Left renal pelvis (tissue), 4 donors: ENCODE measurements at regions not wholly inside any gene's neighbourhood (a gene's known extent, or its start where the extent isn't known, plus 50 kb on each side); places are given as distances from the start of the nearest gene placed in this dataset.

ENCODE experiments used
- DNase-seq, 4 donors: peaks; one replicate each; pipeline ENCODE4 v3.0.0-alpha.2; 2013; ENCODE audit warnings: low read depth in 4 of 4, low spot score in 3 of 4

DNA sequence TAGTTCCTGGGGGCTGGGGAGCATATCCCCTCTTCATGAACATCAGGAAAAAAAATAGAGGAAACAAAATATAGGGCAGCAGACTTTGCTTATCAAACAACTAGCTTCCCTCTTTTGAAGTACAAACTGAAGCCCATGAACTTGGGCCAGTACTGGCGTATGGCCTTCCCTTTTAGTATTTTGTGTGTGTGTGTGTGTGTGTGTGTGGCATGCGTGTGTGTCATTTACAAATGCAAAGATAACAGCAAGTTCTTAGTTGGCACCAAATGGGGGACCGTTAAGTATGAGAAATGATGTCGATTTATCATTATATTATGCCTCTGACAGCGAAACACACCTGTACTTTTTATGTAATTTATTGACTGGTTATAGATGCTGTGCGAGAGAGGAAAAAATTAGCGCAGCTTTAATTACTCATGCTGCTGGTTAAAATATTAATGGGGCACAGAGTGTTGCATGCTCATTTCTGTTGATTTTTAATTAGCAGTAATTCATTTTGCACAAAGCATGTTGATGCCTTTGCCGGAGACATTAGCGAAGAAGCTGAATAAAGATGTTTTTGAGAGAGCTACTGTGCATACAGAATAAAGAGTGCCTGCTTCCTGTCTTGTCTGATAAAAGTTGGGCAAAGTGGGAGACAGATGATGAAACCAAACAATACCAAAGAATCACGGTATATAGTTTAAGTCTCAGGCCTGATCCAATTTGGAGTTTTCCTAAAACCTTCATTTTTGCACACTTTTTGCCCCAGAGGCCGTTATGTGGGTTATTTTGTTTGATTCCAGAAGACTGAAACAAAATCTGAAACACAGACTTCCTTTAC is 297.1 kb downstream of the SATB1 start:
- no peak for DNase-seq

GRCh38 chr3:18127174-18127858 is 297.8 kb downstream of the SATB1 start:
- DNase-seq, result no peak

- no peak for DNase-seq
Observed at GRCh38 chr3:18126772-18127171, 298.4 kb downstream of the SATB1 start.

DNA sequence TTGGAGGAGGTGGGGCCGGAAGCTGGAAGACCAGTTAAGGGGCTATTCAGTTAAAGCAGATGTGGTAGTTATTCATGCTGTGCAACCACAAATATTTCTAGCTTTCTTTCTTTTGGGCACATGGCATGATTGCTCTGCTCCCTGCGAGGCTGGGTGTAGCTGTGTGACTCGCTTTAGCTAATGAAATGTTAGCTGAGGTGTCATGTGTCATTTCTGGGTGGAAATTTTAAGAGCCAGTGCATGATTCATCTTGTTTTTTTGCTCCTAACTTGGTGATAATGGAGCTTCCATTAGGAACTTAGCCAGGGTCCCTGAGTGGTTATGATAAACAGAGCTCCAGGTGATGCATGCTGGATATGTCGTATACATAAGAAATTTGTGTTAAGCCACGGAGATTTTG is 300.6 kb downstream of the SATB1 start:
- DNase-seq, result no peak

DNA sequence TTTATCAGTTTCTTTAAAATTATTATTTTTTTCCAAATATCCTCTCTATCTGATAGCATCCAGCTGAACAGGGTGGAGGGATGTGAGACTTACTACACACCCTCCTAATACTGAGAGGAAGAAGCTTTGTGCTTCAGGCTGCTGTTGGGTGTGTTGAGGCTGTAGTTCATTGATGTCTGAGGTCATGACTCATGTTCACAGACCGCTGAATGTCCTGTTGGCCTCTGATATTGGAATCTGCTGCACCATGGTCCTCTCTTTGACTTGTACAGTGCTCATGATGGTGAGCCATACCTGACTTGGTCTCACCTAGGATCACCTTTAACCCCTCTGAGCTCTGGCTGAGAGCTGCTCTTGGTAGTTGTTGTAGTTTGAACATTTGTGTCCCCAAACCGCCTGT is 302.9 kb downstream of the SATB1 start:
- DNase-seq, result no peak

GRCh38 chr3:18121020-18121419 is 304.1 kb downstream of the SATB1 start:
- DNase-seq, result no peak

GRCh38 chr3:18119866-18120265 is 305.3 kb downstream of the SATB1 start:
- no peak for DNase-seq

DNA sequence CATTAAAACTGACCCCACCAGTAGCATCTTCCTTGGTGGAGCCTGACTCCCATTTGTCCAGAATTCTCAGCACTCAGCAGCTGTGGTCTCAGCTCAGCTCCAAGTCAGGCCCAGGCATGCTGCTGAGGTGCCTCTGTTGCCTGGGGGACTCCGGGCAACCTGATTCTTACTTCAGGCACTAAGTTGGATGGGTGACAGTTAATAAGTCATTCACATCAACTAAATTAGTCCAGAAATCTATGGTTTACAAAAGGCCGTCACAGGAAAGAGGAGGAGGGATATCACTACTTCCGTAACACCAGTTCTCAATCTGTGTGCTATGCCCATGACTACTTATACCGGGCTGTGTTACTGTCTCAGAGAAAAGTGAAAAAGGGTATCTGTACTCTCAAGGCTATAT is 310.2 kb downstream of the SATB1 start:
- no peak for DNase-seq

DNA sequence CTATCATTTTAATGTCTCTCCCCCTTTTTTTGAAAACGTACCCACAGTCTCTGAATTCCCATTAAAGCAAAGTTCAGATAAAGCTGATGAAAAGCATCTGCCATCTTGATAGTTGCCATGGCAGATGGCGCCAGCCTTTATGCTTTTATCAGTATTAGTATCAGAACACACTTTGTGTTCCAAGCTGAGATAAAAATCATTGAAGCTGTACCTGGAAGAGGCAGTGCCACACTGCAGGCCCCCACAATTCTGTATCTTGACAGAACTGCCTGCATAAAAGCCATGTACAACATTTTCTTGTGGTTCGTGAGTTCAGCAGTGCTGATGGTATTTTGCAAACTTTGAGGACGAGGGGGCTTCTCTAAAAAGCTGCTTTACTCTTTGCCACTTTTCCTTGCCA is 311.7 kb downstream of the SATB1 start:
- no peak for DNase-seq

GRCh38 chr3:18112674-18113375 is 312.3 kb downstream of the SATB1 start:
- no peak for DNase-seq

DNA sequence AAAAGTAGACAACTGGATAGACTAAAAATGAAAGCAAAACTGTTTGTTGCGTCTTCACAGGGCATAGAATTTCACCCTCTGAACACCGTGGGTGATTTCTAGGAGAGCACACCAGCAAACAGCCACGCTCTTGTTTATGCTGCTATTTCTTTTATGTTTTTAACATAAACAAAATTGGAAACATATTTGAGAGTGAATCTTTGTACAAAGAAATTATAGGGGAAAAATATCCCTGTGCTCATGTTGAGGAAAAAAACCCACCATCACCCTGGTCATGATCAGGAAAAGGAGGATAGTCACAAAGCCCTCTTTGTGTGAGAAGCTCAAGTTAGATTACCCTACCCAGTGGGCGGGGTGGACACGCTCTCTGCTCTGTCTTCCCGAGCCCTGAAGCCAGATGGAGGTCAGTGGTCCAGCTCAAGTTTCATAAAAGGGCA is 313.3 kb downstream of the SATB1 start:
- DNase-seq, result peak in 2 of 4 donors; percentile 14 to 25

- no peak for DNase-seq
Observed at GRCh38 chr3:18103591-18103990, 321.5 kb downstream of the SATB1 start.

- DNase-seq, result no peak
Observed at GRCh38 chr3:18100121-18100520, 325.0 kb downstream of the SATB1 start.

- no peak for DNase-seq
Observed at GRCh38 chr3:18099611-18100010, 325.5 kb downstream of the SATB1 start.

DNA sequence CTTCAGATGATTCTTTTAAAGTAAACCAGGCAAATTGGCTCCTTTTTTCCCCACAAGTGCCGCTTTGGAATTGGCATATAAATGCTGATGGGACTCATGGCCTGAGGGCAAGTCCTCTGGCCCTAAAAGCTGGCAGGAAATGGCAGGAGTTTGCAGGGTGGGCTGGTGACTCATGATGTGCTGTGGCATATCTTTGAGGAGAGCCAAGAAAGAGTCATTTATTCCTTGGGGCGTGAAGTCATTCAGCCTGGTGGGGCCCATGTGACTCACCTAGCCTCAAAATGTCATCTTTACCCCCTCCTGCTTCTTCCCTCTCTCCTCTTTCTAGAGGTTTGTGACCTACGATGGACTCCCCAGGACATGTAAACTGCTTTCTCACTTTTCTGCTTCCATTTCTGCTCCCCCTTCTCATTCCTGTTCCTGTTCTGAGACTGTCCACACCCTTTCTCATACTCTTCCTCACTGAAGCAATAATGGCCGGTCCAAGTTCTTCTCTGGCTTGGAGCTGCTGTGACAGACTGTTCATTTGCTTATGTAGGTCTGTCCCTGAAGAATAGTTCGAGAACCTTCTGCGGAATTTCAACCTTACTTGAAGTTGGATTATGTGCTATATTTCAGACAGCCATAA is 326.1 kb downstream of the SATB1 start:
- no peak for DNase-seq

DNA sequence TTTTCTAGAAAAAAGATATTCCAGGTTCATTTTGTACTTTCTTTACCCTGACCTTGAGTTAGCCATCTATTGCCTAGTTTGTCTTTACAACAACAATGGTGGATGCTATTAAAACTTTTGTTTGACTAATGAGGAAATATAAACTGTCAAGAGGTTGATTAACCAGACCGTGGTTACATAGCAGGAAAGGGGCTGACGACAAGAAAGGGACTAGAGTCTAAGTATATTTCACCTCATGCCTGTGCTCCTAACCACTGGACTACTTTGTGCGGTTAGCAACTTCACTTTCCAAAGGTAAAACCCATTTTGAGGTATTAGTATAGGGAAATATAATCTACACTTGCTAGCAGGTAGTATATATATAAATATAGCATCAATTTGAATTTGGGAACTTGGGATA is 327.1 kb downstream of the SATB1 start:
- no peak for DNase-seq

DNA sequence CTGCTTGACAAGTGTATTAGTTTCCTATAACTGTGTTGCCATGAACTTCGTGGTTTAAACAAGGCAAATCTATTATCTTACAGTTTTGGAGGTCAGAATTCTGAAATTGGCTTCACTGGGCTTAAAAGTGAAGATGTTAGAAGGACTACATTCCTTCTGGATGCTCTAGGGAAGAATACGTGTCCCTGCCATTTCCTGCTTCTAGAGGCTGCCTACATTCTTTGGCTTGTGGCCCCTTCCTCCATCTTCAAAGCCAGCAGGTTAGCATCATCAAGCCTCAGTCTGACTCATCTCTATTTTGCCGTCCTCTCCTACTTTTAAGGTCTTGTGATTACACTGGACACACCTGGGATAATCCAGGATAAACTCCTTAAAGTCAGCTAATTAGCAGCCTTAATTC is 327.7 kb downstream of the SATB1 start:
- no peak for DNase-seq

DNA sequence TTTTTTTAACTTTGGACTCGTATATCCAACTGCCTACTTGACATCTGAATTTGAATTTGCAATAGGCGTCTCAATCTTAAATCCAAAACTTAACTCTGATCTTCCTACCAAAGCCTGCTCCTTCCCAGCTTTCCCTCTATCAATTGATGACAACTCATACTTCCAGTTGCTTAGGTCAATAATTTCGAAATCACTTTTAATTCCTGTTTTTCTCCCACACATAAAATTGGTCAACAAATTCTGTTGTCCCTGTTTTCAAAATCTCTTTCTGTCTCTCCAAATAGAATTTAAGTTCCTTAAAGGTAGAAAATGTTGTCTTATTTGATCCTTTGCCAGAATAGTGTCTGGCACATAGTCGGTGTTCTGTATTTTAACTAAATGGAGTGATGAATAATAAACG is 332.4 kb downstream of the SATB1 start:
- no peak for DNase-seq

- no peak for DNase-seq
Observed at GRCh38 chr3:18090377-18090776, 334.8 kb downstream of the SATB1 start.

GRCh38 chr3:18087988-18088387 is 337.2 kb downstream of the SATB1 start:
- DNase-seq, result no peak

- DNase-seq, result no peak
Observed at GRCh38 chr3:18086760-18087159, 338.4 kb downstream of the SATB1 start.
